OCI-LY7 (cell line): ENCODE measurements at regions not wholly inside any gene's neighbourhood (a gene's known extent, or its start where the extent isn't known, plus 50 kb on each side); places are given as distances from the start of the nearest gene placed in this dataset.

Experiments used
- BruUV-seq: library from RNA; stranded (reverse); fragments of 400-500 nt; replicated peaks from 2 replicates; lab custom pipeline; 2021; lab: Mats Ljungman, UMichigan
- CTCF ChIA-PET: fragments of 300-600 bp; sonication (Branson Sonifier 250); formaldehyde crosslinking; loops from one replicate; lab custom pipeline; 2022; ENCODE audit warnings: antibody characterized with exemption; ENCODE audit not compliant: unreplicated experiment; lab: Charles Lee
- POLR2A ChIA-PET: fragments of 300-600 bp; sonication (Branson Sonifier 250); formaldehyde crosslinking; loops from one replicate; lab custom pipeline; 2022; ENCODE audit warnings: antibody characterized with exemption; lab: Charles Lee
- DNase-seq: peaks from one replicate; pipeline ENCODE4 v3.0.0-alpha.2; 2015; ENCODE audit warnings: low spot score
- H2AFZ ChIP-seq: fragments of 200-600 bp; sonication (generic), shearing (Covaris generic); 2 replicates; pipeline ENCODE4 v1.6.1; 2014; ENCODE audit warnings: mild to moderate bottlenecking, antibody characterized with exemption, low read length, moderate library complexity
- H3K27ac ChIP-seq: fragments of 200-600 bp; sonication (generic); 2 replicates; pipeline ENCODE4 v1.5.1; 2014; ENCODE audit warnings: mixed run types, low read depth, mild to moderate bottlenecking, moderate library complexity, low read length, inconsistent platforms; ENCODE audit not compliant: poor library complexity, severe bottlenecking
- H3K36me3 ChIP-seq: fragments of 200-600 bp; sonication (generic); 2 replicates; pipeline ENCODE4 v1.6.1; 2014; ENCODE audit warnings: mild to moderate bottlenecking, antibody characterized with exemption, low read length, moderate library complexity, mixed read lengths; ENCODE audit not compliant: insufficient read depth
- H3K4me1 ChIP-seq: fragments of 200-600 bp; sonication (generic); 2 replicates; pipeline ENCODE4 v1.5.1; 2014; ENCODE audit warnings: mild to moderate bottlenecking, low read length; ENCODE audit not compliant: insufficient read depth, poor library complexity, severe bottlenecking
- H3K4me2 ChIP-seq: fragments of 200-600 bp; sonication (generic); 2 replicates; pipeline ENCODE4 v1.6.1; 2014; ENCODE audit warnings: mild to moderate bottlenecking, low read length
- H3K4me3 ChIP-seq: fragments of 200-600 bp; sonication (generic); 2 replicates; pipeline ENCODE4 v1.5.1; 2014; ENCODE audit warnings: mild to moderate bottlenecking, low read depth, low read length; ENCODE audit not compliant: poor library complexity, severe bottlenecking
- H3K79me2 ChIP-seq: fragments of 200-600 bp; sonication (generic); 2 replicates; pipeline ENCODE4 v1.6.1; 2016; ENCODE audit warnings: low read depth, mild to moderate bottlenecking, low read length, moderate library complexity, mixed read lengths; ENCODE audit not compliant: insufficient read depth
- H3K9me2 ChIP-seq: fragments of 200-600 bp; sonication (generic); 2 replicates; pipeline ENCODE4 v1.6.1; 2016; ENCODE audit warnings: mild to moderate bottlenecking, low read length, mixed read lengths; ENCODE audit not compliant: insufficient read depth
- H3K9me3 ChIP-seq: fragments of 200-600 bp; sonication (generic); 2 replicates; pipeline ENCODE4 v1.6.1; 2014; ENCODE audit warnings: mild to moderate bottlenecking, mixed run types, low read length, mixed read lengths
- H4K20me1 ChIP-seq: fragments of 200-600 bp; sonication (generic); 2 replicates; pipeline ENCODE4 v1.6.1; 2014; ENCODE audit warnings: mild to moderate bottlenecking, antibody characterized with exemption, low read length, moderate library complexity, mixed read lengths; ENCODE audit not compliant: insufficient read depth
- EZH2phosphoT487 ChIP-seq: fragments of 200-600 bp; sonication (generic); IDR thresholded peaks from 2 replicates; pipeline ENCODE4 v1.6.1; 2018; ENCODE audit warnings: low read depth, borderline replicate concordance, mild to moderate bottlenecking, mixed run types, antibody characterized with exemption, low read length, moderate library complexity, mixed read lengths
- intact Hi-C: fragments of 100-400 bp; cut with micrococcal nuclease; formaldehyde crosslinking; loops from one replicate; pipeline ENCODE4 v1.10.0; 2022; ENCODE audit not compliant: unreplicated experiment
- TF ChIP-seq, protein P1 (sequence below): fragments of 200-600 bp; sonication (generic); conservative IDR thresholded peaks from 2 replicates; pipeline ENCODE4 v1.5.1; 2014; ENCODE audit warnings: mild to moderate bottlenecking, antibody characterized with exemption, low read length, moderate library complexity, mixed read lengths

DNA sequence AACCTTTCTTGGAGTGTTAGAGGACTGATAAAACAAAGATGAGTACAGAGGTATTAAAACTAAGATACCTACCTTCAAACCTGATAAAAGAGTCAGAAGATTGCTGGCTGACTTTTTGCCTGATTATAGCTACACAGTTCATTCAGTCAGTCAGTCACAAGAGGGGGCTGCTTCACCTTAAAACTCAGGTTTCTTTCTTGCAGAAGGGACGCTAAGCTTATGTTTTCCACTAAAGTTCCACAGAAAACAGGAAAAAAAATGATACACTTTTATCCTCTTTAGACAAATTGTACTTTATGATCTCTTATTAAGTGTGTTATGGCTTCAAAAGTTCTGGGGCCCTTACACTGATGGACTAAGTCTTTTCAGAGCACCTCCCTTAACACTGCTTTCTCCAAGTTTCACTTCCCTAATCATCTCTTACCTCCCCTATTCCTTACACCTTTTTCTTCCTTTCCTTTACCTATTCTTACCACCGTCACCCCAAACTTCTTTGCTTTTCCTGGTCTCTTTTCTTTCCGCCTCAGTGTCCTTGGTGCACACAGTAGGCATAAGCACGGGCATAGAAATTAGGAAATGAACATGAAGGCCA is 448.7 kb upstream of the OR4E1 start:
- H3K36me3 ChIP-seq: no peaks in the 10 kb centered on the region
- no TSS peak for BruUV-seq
- H3K4me2 ChIP-seq: no peak overlapping the region
- no peak overlapping the region for H3K4me3 ChIP-seq
- H3K79me2 ChIP-seq: no peaks in the 10 kb centered on the region
- intact Hi-C loops: no loop called here
- H3K9me3 ChIP-seq: no peaks in the 10 kb centered on the region
- H2AFZ ChIP-seq: no peak overlapping the region
- H3K27ac ChIP-seq: no peak overlapping the region
- CTCF ChIA-PET: no interaction called here
- POLR2A ChIA-PET: interaction anchor here (0.6 kb wide), 2 partner anchors 9 to 79 kb away, joined by 3 read pairs; no protein-coding TSS in a partner anchor
- H3K9me2 ChIP-seq: no peaks in the 10 kb centered on the region
- peaks cover 7% of the 10 kb centered on the region for H3K4me1 ChIP-seq
- no peaks in the 10 kb centered on the region for H4K20me1 ChIP-seq
- no peak for TF ChIP-seq EZH2phosphoT487
- TF ChIP-seq, protein P1, sequence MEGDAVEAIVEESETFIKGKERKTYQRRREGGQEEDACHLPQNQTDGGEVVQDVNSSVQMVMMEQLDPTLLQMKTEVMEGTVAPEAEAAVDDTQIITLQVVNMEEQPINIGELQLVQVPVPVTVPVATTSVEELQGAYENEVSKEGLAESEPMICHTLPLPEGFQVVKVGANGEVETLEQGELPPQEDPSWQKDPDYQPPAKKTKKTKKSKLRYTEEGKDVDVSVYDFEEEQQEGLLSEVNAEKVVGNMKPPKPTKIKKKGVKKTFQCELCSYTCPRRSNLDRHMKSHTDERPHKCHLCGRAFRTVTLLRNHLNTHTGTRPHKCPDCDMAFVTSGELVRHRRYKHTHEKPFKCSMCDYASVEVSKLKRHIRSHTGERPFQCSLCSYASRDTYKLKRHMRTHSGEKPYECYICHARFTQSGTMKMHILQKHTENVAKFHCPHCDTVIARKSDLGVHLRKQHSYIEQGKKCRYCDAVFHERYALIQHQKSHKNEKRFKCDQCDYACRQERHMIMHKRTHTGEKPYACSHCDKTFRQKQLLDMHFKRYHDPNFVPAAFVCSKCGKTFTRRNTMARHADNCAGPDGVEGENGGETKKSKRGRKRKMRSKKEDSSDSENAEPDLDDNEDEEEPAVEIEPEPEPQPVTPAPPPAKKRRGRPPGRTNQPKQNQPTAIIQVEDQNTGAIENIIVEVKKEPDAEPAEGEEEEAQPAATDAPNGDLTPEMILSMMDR: peak; percentile 67
- DNase-seq: peak; percentile 11

DNA sequence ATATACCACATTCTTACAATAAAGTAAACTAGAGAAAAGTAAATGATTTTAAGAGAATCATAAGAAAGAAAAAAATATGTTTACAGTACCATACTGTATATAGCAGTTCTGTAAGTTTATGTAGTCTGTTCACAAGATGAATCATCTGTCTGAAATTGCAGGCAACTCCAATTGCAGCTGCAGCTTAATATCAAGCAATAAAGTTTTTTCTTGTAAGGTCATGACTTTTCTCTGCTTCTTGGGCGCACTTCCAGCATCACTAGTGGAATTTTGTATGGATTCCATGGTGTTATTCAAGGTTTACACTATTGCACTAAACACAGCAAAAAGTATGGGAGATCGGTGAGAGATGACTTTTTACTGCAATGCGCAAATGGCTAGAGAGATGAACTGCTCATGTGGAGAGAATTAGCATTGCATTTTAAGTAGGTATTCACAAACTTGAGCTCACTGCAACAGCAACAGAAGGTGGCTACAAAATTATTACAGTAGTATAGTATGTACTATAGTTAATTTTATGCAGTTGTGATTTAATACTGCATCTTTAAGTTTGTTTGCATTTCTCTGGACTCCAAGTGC is 445.4 kb upstream of the OR4E1 start:
- DNase-seq: no peak
- H4K20me1 ChIP-seq: no peaks in the 10 kb centered on the region
- H3K4me3 ChIP-seq: no peak overlapping the region
- no peak overlapping the region for H2AFZ ChIP-seq
- H3K27ac ChIP-seq: no peak overlapping the region
- ChIA-PET POLR2A (no interaction called here), CTCF (no interaction called here)
- intact Hi-C loops: no loop called here
- TF ChIP-seq EZH2phosphoT487: no peak
- TF ChIP-seq, protein P1: no peak
- no peaks in the 10 kb centered on the region for H3K79me2 ChIP-seq
- H3K9me3 ChIP-seq: no peaks in the 10 kb centered on the region
- H3K4me2 ChIP-seq: no peak overlapping the region
- no peaks in the 10 kb centered on the region for H3K9me2 ChIP-seq
- no peaks in the 10 kb centered on the region for H3K36me3 ChIP-seq
- no TSS peak for BruUV-seq
- peaks cover 7% of the 10 kb centered on the region for H3K4me1 ChIP-seq

DNA sequence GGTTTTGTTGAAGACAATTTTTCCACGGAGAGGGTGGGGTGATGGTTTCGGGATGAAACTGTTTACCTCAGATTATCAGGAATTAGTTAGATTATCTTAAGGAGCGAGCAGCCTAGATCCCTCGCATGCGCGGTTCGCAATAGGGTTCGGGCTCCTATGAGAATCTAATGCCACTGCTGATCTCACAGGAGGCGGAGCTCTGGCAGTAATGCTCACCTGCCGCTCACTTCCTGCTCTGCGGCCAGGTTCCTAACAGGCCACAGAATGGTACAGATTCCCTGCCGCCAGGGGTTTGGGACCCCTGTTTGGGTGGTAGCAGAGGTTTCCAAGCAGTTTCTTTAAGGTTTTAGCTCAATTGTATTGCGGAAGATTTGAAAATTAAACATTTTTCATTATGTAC is 439.8 kb upstream of the OR4E1 start:
- Histone ChIP-seq H3K9me2 (no peaks in the 10 kb centered on the region), H3K9me3 (no peaks in the 10 kb centered on the region), H3K4me1 (no peaks in the 10 kb centered on the region), H3K4me3 (no peak overlapping the region), H3K4me2 (no peak overlapping the region), H3K36me3 (no peaks in the 10 kb centered on the region), H2AFZ (no peak overlapping the region), H4K20me1 (no peaks in the 10 kb centered on the region), H3K27ac (no peak overlapping the region), H3K79me2 (no peaks in the 10 kb centered on the region)
- POLR2A ChIA-PET: interaction anchor here (1.5 kb wide), 1 partner anchor 69 kb away, joined by 3 read pairs; no protein-coding TSS in a partner anchor
- no peak for DNase-seq
- no TSS peak for BruUV-seq
- intact Hi-C loops: no loop called here
- TF ChIP-seq, protein P1: no peak
- CTCF ChIA-PET: no interaction called here
